ENCODE measurements at regions not wholly inside any gene's neighbourhood (a gene's known extent, or its start where the extent isn't known, plus 50 kb on each side); places are given as distances from the start of the nearest gene placed in this dataset.

GRCh38 chr6:137731960-137732616, 135.0 kb upstream of the TNFAIP3 start:
- ChIA-PET CTCF (interaction anchor here (0.5 to 0.6 kb wide), 2 partner anchors 57 to 70 kb away, joined by 3 read pairs; no protein-coding TSS in a partner anchor), POLR2A (ENCODE audit: low non-redundant PET) (no interaction called here)
- peak; percentile 53 for DNase-seq (ENCODE audit: low spot score)
- TF ChIP-seq, protein P1, sequence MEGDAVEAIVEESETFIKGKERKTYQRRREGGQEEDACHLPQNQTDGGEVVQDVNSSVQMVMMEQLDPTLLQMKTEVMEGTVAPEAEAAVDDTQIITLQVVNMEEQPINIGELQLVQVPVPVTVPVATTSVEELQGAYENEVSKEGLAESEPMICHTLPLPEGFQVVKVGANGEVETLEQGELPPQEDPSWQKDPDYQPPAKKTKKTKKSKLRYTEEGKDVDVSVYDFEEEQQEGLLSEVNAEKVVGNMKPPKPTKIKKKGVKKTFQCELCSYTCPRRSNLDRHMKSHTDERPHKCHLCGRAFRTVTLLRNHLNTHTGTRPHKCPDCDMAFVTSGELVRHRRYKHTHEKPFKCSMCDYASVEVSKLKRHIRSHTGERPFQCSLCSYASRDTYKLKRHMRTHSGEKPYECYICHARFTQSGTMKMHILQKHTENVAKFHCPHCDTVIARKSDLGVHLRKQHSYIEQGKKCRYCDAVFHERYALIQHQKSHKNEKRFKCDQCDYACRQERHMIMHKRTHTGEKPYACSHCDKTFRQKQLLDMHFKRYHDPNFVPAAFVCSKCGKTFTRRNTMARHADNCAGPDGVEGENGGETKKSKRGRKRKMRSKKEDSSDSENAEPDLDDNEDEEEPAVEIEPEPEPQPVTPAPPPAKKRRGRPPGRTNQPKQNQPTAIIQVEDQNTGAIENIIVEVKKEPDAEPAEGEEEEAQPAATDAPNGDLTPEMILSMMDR (conservative IDR thresholded peaks at IDR 0.05; ENCODE audit: low read depth) = no peak
- H3K27ac ChIP-seq = no peak overlapping the region

- ChIA-PET POLR2A (ENCODE audit: low non-redundant PET) (interaction anchor here (0.7 kb wide), 1 partner anchor 75 kb away, joined by 9 read pairs; no protein-coding TSS in a partner anchor), CTCF (no interaction called here)
- DNase-seq (ENCODE audit: low spot score) = no peak
- TF ChIP-seq, protein P1 (conservative IDR thresholded peaks at IDR 0.05; ENCODE audit: low read depth) = no peak
- H3K27ac ChIP-seq = no peak overlapping the region
These were observed 133.7 kb upstream of the TNFAIP3 start for GRCh38 chr6:137733372-137733771.

- ChIA-PET POLR2A (ENCODE audit: low non-redundant PET) (interaction anchor here (0.7 kb wide), 1 partner anchor 74 kb away, joined by 9 read pairs; no protein-coding TSS in a partner anchor), CTCF (interaction anchor here (0.6 kb wide), 1 partner anchor 22 kb away, joined by 3 read pairs; no protein-coding TSS in a partner anchor)
- no peak for DNase-seq (ENCODE audit: low spot score)
- no peak overlapping the region for H3K27ac ChIP-seq
- TF ChIP-seq, protein P1 (conservative IDR thresholded peaks at IDR 0.05; ENCODE audit: low read depth) = no peak
These were observed 132.8 kb upstream of the TNFAIP3 start for GRCh38 chr6:137734005-137734874.

GRCh38 chr6:137734875-137735182, 132.2 kb upstream of the TNFAIP3 start:
- CTCF ChIA-PET = interaction anchor here (0.6 kb wide), 1 partner anchor 23 kb away, joined by 3 read pairs; no protein-coding TSS in a partner anchor
- TF ChIP-seq, protein P1 (conservative IDR thresholded peaks at IDR 0.05; ENCODE audit: low read depth) = no peak
- POLR2A ChIA-PET (ENCODE audit: low non-redundant PET) = no interaction called here
- no peak for DNase-seq (ENCODE audit: low spot score)
- H3K27ac ChIP-seq = no peak overlapping the region

DNA sequence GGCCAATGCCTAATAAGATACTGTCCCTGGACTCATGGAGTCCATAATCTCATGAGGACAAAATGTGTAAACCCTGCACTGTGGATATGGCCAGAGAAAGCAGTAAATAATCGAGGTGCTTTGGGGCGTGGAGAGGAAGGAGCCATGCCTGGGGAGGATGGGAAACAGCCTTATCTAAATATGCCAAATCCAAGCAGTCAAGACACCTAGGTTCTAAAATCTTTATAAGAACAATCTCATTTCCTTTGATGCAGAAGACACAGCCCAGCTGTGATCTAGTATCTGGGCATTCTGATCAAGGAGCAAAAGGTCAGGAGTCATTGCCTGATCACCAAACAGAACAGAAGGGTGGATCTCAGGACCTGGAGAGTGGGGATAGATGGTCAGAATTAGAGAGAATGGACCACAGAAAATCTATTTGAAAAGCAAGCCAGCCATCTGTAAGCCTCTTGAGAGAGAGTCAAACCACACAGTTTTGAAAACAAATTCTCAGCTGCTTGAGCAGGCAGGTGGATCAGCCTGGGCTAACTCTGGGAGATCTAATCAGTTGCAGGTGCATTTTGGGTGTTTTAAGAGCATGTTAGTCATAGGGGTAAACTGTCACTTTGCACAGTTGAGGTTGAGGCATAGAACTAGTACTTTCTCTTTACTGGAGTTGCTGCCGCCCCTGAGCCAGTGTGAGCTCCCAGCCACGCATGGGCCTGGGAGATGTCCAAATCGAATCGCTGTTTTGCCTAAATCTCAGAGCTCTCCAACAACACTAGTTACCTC, 130.8 kb upstream of the TNFAIP3 start:
- ChIA-PET POLR2A (ENCODE audit: low non-redundant PET) (no interaction called here), CTCF (no interaction called here)
- DNase-seq (ENCODE audit: low spot score) = no peak
- no peak overlapping the region for H3K27ac ChIP-seq
- TF ChIP-seq, protein P1 (conservative IDR thresholded peaks at IDR 0.05; ENCODE audit: low read depth) = no peak

DNA sequence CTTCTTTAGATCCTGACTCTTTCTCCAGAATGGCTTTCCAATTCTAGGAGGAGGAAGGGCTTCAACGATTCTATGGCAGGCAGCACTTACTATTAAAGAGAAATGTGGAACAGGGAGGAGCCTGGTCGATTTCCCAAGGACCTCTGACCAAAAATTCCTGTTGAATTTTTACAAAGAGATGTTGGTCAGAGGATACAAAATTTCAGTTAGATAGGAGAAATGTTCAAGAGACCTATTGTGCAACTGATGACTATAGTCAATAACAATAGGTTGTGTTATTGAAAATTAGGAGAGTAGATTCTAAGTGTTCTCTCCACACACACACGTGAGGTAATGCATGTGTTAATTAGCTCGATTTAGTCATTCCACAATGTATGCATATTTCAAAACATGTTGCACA, 130.1 kb upstream of the TNFAIP3 start:
- H3K27ac ChIP-seq = no peak overlapping the region
- CTCF ChIA-PET = no interaction called here

More for the DNA sequence above, 130.1 kb upstream of the TNFAIP3 start:
- TF ChIP-seq, protein P1 (conservative IDR thresholded peaks at IDR 0.05; ENCODE audit: low read depth) = no peak
- no peak for DNase-seq (ENCODE audit: low spot score)
- POLR2A ChIA-PET (ENCODE audit: low non-redundant PET) = no interaction called here

Data from RWPE1 (cell line).